ENCODE measurements at regions not wholly inside any gene's neighbourhood (a gene's known extent, or its start where the extent isn't known, plus 50 kb on each side); places are given as distances from the start of the nearest gene placed in this dataset.

- H3K27ac ChIP-seq = no peak overlapping the region
- no peaks in the 10 kb centered on the region for H3K36me3 ChIP-seq (ENCODE audit: insufficient read depth)
- H2AFZ ChIP-seq (ENCODE audit: low read depth) = no peak overlapping the region
- H3K27me3 ChIP-seq (ENCODE audit: insufficient read depth, low read depth) = no peaks in the 10 kb centered on the region
- no peak overlapping the region for H3K4me2 ChIP-seq
- no peak overlapping the region for H3K4me3 ChIP-seq (IDR thresholded peaks at IDR 0.05; ENCODE audit: insufficient read depth, low read depth, low read length)
- no peaks in the 10 kb centered on the region for H3K4me1 ChIP-seq (ENCODE audit: low read depth, poor library complexity, severe bottlenecking)
- no peak for TF ChIP-seq CTCF (conservative IDR thresholded peaks at IDR 0.05; ENCODE audit: low read depth, low read length)
- no peak overlapping the region for H3K9ac ChIP-seq
- H4K20me1 ChIP-seq (ENCODE audit: insufficient read depth) = no peaks in the 10 kb centered on the region
- H3K79me2 ChIP-seq (ENCODE audit: insufficient read depth, low read depth) = no peaks in the 10 kb centered on the region
These were observed 176.3 kb upstream of the PARP11 start for GRCh38 chr12:4049298-4050080.

- no peak overlapping the region for H3K4me2 ChIP-seq
- no peaks in the 10 kb centered on the region for H4K20me1 ChIP-seq (ENCODE audit: insufficient read depth)
- no peaks in the 10 kb centered on the region for H3K36me3 ChIP-seq (ENCODE audit: insufficient read depth)
- no peak overlapping the region for H2AFZ ChIP-seq (ENCODE audit: low read depth)
- no peak for TF ChIP-seq CTCF (conservative IDR thresholded peaks at IDR 0.05; ENCODE audit: low read depth, low read length)
- no peak overlapping the region for H3K4me3 ChIP-seq (IDR thresholded peaks at IDR 0.05; ENCODE audit: insufficient read depth, low read depth, low read length)
- H3K27ac ChIP-seq = no peak overlapping the region
- no peaks in the 10 kb centered on the region for H3K79me2 ChIP-seq (ENCODE audit: insufficient read depth, low read depth)
- H3K27me3 ChIP-seq (ENCODE audit: insufficient read depth, low read depth) = no peaks in the 10 kb centered on the region
- H3K4me1 ChIP-seq (ENCODE audit: low read depth, poor library complexity, severe bottlenecking) = no peaks in the 10 kb centered on the region
- no peak overlapping the region for H3K9ac ChIP-seq
These were observed 174.2 kb upstream of the PARP11 start for GRCh38 chr12:4047421-4047820.

- Histone ChIP-seq H2AFZ (ENCODE audit: low read depth) (no peak overlapping the region), H3K79me2 (ENCODE audit: insufficient read depth, low read depth) (no peaks in the 10 kb centered on the region), H3K4me1 (ENCODE audit: low read depth, poor library complexity, severe bottlenecking) (no peaks in the 10 kb centered on the region), H4K20me1 (ENCODE audit: insufficient read depth) (no peaks in the 10 kb centered on the region), H3K4me2 (no peak overlapping the region), H3K27me3 (ENCODE audit: insufficient read depth, low read depth) (no peaks in the 10 kb centered on the region), H3K9ac (no peak overlapping the region), H3K27ac (no peak overlapping the region), H3K36me3 (ENCODE audit: insufficient read depth) (no peaks in the 10 kb centered on the region), H3K4me3 (IDR thresholded peaks at IDR 0.05; ENCODE audit: insufficient read depth, low read depth, low read length) (no peak overlapping the region)
- TF ChIP-seq CTCF (conservative IDR thresholded peaks at IDR 0.05; ENCODE audit: low read depth, low read length) = no peak
These were observed 173.3 kb upstream of the PARP11 start for GRCh38 chr12:4046495-4046840.

- Histone ChIP-seq H3K4me1 (ENCODE audit: low read depth, poor library complexity, severe bottlenecking) (no peaks in the 10 kb centered on the region), H3K36me3 (ENCODE audit: insufficient read depth) (no peaks in the 10 kb centered on the region), H3K4me2 (no peak overlapping the region), H4K20me1 (ENCODE audit: insufficient read depth) (no peaks in the 10 kb centered on the region), H3K79me2 (ENCODE audit: insufficient read depth, low read depth) (no peaks in the 10 kb centered on the region), H3K4me3 (IDR thresholded peaks at IDR 0.05; ENCODE audit: insufficient read depth, low read depth, low read length) (no peak overlapping the region), H3K9ac (no peak overlapping the region), H3K27ac (no peak overlapping the region), H3K27me3 (ENCODE audit: insufficient read depth, low read depth) (no peaks in the 10 kb centered on the region), H2AFZ (ENCODE audit: low read depth) (no peak overlapping the region)
- TF ChIP-seq CTCF (conservative IDR thresholded peaks at IDR 0.05; ENCODE audit: low read depth, low read length) = no peak
These were observed 172.7 kb upstream of the PARP11 start for GRCh38 chr12:4045786-4046494.

All from KMS-11 (cell line).